PFSK-1 (cell line): ENCODE measurements at regions not wholly inside any gene's neighbourhood (a gene's known extent, or its start where the extent isn't known, plus 50 kb on each side); places are given as distances from the start of the nearest gene placed in this dataset.

Experiments used
- FOXP2 ChIP-seq: optimal IDR thresholded peaks from 2 replicates; pipeline ENCODE3; 2011; ENCODE audit warnings: borderline replicate concordance, control low read depth, inconsistent platforms; ENCODE audit not compliant: insufficient read depth; ENCODE audit errors: extremely low read length, extremely low read depth
- POLR2AphosphoS5 ChIP-seq: IDR thresholded peaks from 2 replicates; pipeline ENCODE4 v1.6.1; 2012; ENCODE audit warnings: low read depth, mild to moderate bottlenecking, control low read depth, low read length, moderate library complexity
- SIN3A ChIP-seq: IDR thresholded peaks from 2 replicates; pipeline ENCODE4 v1.6.1; 2012; ENCODE audit warnings: mild to moderate bottlenecking, low read length, moderate library complexity, borderline replicate concordance; ENCODE audit not compliant: insufficient read depth
- TAF1 ChIP-seq: IDR thresholded peaks from 2 replicates; pipeline ENCODE4 v1.6.1; 2012; ENCODE audit warnings: low read length, control low read depth, borderline replicate concordance; ENCODE audit not compliant: insufficient read depth
- TF ChIP-seq, protein P1 (sequence below), 2 experiments: IDR thresholded peaks; 2 replicates each; pipeline versions ENCODE4 v1.6.1 to v1.8.0; 2011 to 2012; ENCODE audit warnings: low read depth in 2 of 2, low read length in 2 of 2, control low read depth in 1 of 2, inconsistent platforms in 1 of 2, mild to moderate bottlenecking in 1 of 2, moderate library complexity in 1 of 2; ENCODE audit not compliant: insufficient read depth in 1 of 2

DNA sequence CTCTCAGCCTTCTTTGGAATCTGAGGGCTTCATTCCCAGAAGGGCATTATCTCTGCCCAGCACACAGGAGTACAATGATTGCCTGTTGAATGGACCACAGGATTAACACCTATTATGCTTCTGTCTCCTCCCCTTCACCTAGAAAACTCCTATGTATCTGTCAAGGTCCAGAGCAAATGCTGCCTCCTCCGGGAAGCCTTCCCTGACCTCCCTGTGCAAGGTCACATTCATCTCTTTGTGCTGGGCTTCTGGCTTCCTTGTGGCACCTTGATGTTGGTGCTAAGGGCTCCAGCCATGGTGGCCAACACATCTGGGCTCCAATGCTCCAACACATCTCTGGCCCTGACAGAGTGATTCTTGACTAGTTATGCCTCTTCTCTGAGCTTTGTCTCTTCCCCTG, 49.9 kb upstream of the ATP2B2 start:
- TF ChIP-seq POLR2AphosphoS5 (no peak), TAF1 (no peak), FOXP2 (no peak)
- TF ChIP-seq, protein P1, sequence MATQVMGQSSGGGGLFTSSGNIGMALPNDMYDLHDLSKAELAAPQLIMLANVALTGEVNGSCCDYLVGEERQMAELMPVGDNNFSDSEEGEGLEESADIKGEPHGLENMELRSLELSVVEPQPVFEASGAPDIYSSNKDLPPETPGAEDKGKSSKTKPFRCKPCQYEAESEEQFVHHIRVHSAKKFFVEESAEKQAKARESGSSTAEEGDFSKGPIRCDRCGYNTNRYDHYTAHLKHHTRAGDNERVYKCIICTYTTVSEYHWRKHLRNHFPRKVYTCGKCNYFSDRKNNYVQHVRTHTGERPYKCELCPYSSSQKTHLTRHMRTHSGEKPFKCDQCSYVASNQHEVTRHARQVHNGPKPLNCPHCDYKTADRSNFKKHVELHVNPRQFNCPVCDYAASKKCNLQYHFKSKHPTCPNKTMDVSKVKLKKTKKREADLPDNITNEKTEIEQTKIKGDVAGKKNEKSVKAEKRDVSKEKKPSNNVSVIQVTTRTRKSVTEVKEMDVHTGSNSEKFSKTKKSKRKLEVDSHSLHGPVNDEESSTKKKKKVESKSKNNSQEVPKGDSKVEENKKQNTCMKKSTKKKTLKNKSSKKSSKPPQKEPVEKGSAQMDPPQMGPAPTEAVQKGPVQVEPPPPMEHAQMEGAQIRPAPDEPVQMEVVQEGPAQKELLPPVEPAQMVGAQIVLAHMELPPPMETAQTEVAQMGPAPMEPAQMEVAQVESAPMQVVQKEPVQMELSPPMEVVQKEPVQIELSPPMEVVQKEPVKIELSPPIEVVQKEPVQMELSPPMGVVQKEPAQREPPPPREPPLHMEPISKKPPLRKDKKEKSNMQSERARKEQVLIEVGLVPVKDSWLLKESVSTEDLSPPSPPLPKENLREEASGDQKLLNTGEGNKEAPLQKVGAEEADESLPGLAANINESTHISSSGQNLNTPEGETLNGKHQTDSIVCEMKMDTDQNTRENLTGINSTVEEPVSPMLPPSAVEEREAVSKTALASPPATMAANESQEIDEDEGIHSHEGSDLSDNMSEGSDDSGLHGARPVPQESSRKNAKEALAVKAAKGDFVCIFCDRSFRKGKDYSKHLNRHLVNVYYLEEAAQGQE (IDR thresholded peaks at IDR 0.05; ENCODE audit: insufficient read depth in 1 of 2, low read depth in 2 of 2, low read length in 2 of 2), result no peak

DNA sequence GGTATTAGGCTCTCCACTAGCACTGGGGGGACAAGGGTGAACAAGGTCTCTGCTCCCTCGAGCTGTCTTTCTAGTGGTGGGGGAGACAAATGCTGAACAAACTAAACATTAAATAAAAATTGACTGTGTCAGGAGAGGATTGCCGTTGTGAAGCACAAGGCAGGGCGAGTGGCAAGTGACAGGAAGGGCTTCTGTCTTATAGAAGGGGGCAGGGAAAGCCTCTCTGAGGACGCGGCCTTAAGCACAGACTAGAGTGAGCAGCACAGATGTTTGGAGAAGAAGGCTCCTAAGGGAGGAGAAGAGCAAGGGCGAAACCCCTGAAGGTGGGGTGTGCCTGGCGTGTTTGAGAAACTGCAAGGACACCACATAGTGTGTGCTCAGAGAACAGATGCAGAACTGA, 50.9 kb upstream of the ATP2B2 start:
- TF ChIP-seq FOXP2 (no peak), SIN3A (no peak), POLR2AphosphoS5 (no peak), TAF1 (no peak)
- TF ChIP-seq, protein P1 (IDR thresholded peaks at IDR 0.05; ENCODE audit: insufficient read depth in 1 of 2, low read depth in 2 of 2, low read length in 2 of 2), result no peak

DNA sequence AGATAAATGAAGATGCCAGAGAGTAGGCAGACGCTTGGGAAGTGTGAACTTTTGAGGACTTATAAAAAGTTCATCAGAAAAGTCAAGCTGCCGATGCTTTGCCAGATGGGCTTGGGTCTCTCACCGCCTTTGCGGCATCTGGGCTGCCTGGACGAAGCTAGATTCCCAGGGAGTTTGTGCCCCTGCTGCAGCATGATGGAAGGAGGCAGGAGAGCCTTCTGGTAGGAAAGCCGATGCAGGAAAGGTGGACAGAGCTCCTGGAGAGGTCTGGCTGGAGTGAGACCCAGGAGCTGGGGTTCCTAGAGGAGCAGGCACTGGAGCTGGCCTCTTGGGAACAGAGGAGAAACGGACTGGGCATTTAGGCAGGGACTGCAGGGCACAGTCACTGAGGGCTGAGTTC, 51.9 kb upstream of the ATP2B2 start:
- no peak for TF ChIP-seq FOXP2
- TF ChIP-seq, protein P1 (IDR thresholded peaks at IDR 0.05; ENCODE audit: insufficient read depth in 1 of 2, low read depth in 2 of 2, low read length in 2 of 2), result no peak
- no peak for TF ChIP-seq TAF1
- no peak for TF ChIP-seq POLR2AphosphoS5
- TF ChIP-seq SIN3A, result no peak

DNA sequence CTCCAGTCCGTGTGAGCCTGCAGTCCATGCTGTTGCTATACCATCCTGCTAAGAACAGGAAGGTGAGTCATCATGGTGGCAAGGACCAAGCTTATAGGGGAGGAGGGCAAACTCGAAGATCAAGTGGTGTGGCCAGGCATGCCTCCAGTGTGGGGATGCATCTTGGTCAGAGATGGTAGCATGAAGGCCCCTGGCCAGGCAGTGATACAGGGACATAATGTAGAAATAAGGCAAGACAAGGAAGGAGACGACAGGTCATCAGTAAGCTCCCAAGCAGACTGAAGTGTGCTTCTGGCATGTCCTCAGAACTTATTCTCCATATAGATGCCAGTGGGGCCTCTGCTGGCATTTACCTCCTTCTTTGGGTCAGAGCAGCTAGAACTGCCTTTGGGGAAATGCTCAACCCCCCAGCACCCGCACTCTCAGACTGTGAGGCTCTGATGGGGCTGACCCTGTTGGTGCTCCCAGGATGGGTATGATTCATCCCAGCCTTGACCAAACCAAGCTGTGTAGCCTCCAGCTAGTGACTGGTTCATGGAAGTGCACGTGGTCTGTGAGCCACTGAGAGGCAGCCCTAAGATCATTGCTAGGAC, 52.5 kb upstream of the ATP2B2 start:
- TF ChIP-seq FOXP2, result no peak
- TF ChIP-seq, protein P1 (IDR thresholded peaks at IDR 0.05; ENCODE audit: insufficient read depth in 1 of 2, low read depth in 2 of 2, low read length in 2 of 2), result no peak
- TF ChIP-seq SIN3A, result no peak
- no peak for TF ChIP-seq POLR2AphosphoS5
- TF ChIP-seq TAF1, result no peak

DNA sequence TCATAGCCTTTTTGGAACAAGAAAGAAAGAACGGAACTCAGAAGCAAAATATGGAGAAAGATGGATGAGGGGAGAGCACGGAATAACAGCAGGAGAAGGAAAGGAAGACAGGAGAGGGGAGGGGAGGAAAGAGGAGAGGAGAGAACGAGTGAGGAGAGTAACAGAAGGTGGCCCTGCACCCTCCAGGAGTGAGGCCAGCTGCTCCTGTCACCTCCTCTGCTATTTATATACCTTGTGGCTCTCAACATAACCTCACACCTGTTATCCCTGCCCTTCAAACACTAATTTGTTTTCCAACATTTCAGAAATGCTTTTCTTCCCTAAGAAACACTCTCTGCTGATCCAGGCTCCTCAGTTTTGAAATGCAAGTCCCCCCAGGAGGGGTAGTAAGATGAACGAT, 53.4 kb upstream of the ATP2B2 start:
- TF ChIP-seq SIN3A, result no peak
- no peak for TF ChIP-seq FOXP2
- TF ChIP-seq, protein P1 (IDR thresholded peaks at IDR 0.05; ENCODE audit: insufficient read depth in 1 of 2, low read depth in 2 of 2, low read length in 2 of 2), result no peak
- TF ChIP-seq POLR2AphosphoS5, result no peak
- no peak for TF ChIP-seq TAF1
